CD4-positive, alpha-beta T cell treated with Interleukin-12 subunit alpha and Interleukin-12 subunit beta, for 1 hour (primary cell): ENCODE measurements at regions not wholly inside any gene's neighbourhood (a gene's known extent, or its start where the extent isn't known, plus 50 kb on each side); places are given as distances from the start of the nearest gene placed in this dataset.
A peak's percentile ranks its signal among the peaks of the same experiment; 100 is the strongest.

Source experiments
- DNase-seq: peaks from one replicate; pipeline ENCODE4 v3.0.0-alpha.2; 2020

- DNase-seq: no peak
Observed at GRCh38 chr22:49519117-49519737, 308.4 kb downstream of the BRD1 start.

DNA sequence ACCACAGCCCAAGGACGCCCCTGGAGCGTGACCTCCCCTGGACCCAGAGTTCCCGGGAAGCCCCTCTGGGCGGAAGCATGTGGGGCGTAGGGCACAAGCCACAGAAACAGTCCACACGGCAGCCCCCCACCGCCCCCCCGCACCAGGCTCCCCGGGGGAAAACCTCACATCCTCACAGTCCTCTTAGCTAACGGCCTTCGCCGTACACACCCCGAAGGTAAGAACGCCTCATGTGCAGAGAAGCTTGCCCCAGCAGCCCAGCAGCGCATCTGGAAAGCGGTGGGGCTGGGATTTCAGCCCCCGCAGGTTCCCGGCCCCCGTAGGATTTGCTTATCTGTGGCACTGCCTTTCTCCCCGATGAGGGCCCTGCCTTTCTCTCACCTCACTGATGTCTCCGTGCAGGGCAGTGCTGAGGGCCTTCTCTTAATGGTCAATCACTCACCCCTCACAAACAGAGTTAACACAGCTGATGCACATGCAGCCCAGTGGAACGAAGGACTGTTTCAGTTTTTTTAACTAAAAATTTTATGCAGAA, 309.2 kb downstream of the BRD1 start:
- DNase-seq: no peak

- DNase-seq: no peak
Observed at GRCh38 chr22:49517667-49518185, 309.9 kb downstream of the BRD1 start.

GRCh38 chr22:49517211-49517610, 310.5 kb downstream of the BRD1 start:
- DNase-seq: no peak

- DNase-seq: no peak
Observed at GRCh38 chr22:49515475-49515874, 312.2 kb downstream of the BRD1 start.

DNA sequence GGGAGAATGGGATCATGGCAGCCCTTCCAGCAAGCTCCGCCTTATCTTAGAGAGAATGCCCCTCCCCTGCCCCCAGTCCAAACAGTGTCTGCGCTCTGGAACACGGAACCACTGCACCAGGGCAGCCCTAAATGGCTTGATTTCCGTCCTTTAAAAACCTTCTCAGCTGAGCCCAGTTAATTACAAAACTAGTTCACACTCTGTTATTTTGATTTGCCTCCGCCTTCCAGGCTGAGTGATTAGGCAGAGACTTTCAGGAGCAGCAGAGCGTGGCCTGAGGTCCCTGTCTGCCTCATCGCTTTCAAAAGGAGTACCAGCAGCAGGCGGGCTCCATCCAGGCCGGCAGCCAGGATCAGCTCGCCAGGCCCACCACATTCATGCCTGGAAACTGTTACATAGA, 313.0 kb downstream of the BRD1 start:
- no peak for DNase-seq

DNA sequence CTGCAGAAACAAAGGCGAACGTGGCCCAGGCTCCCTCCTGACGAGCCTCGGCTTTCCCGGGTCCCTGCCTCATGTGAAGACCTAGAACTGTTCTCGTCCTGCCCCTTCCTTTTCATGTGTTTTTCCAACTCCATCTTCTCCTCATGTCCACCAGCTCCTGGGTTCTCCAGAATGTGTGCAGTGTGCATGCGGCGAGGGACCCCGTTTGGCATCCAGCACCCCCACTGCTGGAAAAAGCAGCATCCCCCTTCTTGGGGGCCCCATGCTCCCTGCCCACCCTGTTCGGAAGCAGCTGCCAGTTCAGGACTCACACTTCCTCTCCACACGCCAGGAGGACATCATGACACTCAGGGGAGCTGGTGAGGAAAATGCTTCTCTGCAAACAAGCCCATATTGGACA, 313.5 kb downstream of the BRD1 start:
- no peak for DNase-seq

- DNase-seq: no peak
Observed at GRCh38 chr22:49513358-49513851, 314.3 kb downstream of the BRD1 start.

GRCh38 chr22:49512487-49513165, 315.0 kb downstream of the BRD1 start:
- DNase-seq: no peak

- peak; percentile 14 for DNase-seq
Observed at GRCh38 chr22:49511393-49512189, 316.1 kb downstream of the BRD1 start.

- DNase-seq: no peak
Observed at GRCh38 chr22:49510718-49511117, 317.0 kb downstream of the BRD1 start.

DNA sequence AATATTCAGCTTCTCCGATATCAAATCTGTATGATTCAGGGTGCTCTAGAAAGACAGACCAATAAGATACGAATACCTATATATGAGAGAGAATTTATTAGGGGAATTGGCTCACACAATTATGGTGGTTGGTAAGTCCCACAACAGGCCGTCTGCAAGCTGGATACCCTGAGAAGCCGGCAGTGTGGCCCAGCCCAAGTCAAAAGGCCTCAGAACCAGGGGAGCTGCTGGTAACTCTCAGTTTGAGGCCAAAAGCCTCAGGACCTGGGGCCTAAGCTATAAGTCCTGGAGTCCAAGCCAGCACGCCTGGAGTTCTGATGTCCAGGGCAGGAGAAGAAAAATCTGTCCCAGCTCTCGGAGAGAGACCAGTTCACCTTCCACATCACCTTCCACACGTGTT, 318.7 kb downstream of the BRD1 start:
- DNase-seq: no peak

- no peak for DNase-seq
Observed at GRCh38 chr22:49508561-49508960, 319.1 kb downstream of the BRD1 start.

DNA sequence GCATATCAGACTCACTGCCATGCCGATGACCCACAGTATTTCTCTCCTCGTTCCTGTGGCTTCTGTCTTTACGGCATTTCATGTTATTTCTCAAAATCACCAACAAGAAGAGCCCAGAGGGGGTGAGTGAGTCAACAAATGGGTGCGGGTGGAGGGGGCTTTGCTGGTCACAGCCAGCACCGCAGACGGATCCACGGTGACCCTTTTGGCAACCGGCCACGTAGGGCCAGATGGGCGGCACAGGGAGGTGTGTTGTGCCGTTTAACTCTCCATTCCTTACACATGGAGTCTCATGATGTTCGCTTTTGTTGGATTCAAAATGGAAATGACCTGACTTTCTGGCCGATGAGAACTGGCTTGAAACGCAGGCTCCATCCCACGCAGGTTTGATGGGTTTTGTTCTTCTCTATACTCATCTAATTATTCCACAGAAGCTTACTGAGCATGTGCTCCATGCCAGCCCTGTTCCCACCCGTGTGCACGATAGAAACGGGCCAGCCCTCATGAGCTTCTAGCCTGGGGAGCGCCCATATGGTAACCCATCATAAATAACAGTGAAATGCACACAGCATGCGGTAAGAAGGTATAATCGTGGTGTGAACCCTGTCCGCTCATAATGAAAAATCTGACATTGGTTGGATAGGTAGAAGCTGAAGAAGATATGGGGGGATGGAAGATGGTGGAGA, 319.9 kb downstream of the BRD1 start:
- DNase-seq: no peak

GRCh38 chr22:49506010-49506400, 321.7 kb downstream of the BRD1 start:
- no peak for DNase-seq

DNA sequence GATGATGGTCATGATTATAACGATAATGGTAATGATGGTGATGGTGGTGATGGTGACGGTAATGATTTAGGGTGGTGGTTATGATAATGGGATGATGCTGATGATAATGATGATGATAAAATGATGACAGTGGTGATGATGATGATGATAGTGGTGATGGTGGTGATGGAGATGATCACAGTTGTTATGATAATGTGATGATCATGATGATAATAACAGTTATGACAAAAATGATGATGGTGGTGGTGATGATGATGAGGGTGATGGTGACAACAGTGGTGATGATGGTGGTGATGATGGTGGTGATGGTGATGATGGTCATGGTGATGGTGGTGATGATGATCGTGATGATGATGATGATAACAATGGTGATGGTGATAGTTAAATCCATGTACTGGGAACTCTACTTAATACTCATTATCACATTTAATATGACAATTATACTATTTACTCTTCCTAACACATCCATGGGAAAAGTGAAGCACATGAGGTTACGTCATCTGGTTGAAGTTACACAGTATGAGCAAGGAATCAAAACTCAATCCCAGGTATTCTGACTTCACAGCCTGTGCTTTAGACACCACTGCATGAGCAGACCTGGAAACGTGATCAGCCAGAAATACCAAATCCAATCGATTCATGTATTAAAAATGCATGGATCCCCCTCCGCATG, 322.2 kb downstream of the BRD1 start:
- no peak for DNase-seq

DNA sequence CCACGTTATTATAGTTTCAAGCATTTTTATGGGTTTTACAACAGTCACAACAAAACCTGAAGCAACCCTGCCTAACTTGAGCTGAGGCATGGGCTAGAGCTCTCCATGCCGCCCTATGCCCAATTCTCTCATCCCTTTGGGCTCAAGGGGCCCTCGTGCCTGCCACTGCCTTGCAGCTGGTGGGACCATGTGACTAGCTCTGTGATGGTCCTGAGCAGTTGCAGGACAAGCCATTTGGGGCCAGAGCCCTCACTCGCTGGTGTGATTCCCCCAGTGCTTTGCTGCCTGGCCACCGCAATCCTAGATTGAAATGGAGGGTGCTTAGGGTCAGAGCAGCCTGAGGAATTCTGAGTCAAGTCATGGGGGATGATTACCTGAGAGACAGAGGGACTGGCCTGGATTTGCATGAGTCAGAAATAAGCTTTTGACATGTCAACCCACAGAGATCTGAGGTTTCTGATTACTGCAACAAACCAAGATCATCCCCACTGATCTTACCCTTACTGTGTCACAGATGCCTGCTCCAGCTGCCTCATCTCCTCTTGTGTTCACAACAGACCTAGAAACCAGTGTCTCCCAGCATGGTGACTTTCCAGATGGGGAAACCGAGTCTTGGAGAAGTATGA, 323.7 kb downstream of the BRD1 start:
- no peak for DNase-seq

GRCh38 chr22:49503321-49503720, 324.4 kb downstream of the BRD1 start:
- no peak for DNase-seq

- DNase-seq: no peak
Observed at GRCh38 chr22:49502126-49502826, 325.4 kb downstream of the BRD1 start.

DNA sequence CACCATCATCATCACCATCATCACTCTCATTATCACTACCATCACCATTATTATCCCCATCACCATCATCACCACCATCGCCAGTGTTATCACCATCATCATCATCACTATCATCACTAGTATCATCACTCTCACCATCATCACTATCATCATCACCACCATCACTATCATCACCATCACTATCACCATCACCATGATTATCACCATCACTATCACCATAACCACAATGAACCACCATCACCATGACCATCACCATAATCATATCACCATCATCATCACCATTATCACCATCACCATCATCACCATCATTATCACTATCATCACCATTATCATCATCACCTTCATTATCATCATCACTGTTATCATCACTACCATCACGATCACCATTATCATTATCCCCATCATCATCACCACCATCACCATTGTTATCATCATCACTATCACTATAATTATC, 326.7 kb downstream of the BRD1 start:
- no peak for DNase-seq

- no peak for DNase-seq
Observed at GRCh38 chr22:49500076-49500460, 327.6 kb downstream of the BRD1 start.
